CD4-positive, alpha-beta T cell treated with Interleukin-17A for 4 hours (primary cell): ENCODE measurements at regions not wholly inside any gene's neighbourhood (a gene's known extent, or its start where the extent isn't known, plus 50 kb on each side); places are given as distances from the start of the nearest gene placed in this dataset.

Source experiments
- DNase-seq: peaks from one replicate; pipeline ENCODE4 v3.0.0-alpha.2; 2020; ENCODE audit warnings: mixed read lengths

GRCh38 chr2:181252262-181253148 is 204.7 kb upstream of the ITGA4 start:
- DNase-seq: no peak

- DNase-seq: no peak
Measured at GRCh38 chr2:181253438-181253837, 203.7 kb upstream of the ITGA4 start.

GRCh38 chr2:181255651-181256050 is 201.5 kb upstream of the ITGA4 start:
- no peak for DNase-seq

GRCh38 chr2:181258720-181259119 is 198.5 kb upstream of the ITGA4 start:
- DNase-seq: no peak

- no peak for DNase-seq
Measured at GRCh38 chr2:181262782-181263181, 194.4 kb upstream of the ITGA4 start.

- no peak for DNase-seq
Measured at GRCh38 chr2:181264001-181264400, 193.2 kb upstream of the ITGA4 start.

GRCh38 chr2:181264441-181264840 is 192.7 kb upstream of the ITGA4 start:
- DNase-seq: no peak

- no peak for DNase-seq
Measured at GRCh38 chr2:181266614-181267013, 190.6 kb upstream of the ITGA4 start.

- DNase-seq: no peak
Measured at GRCh38 chr2:181268174-181268867, 188.9 kb upstream of the ITGA4 start.

- DNase-seq: no peak
Measured at GRCh38 chr2:181273986-181274385, 183.2 kb upstream of the ITGA4 start.

- DNase-seq: peak; percentile 47
Measured at GRCh38 chr2:181275643-181276070, 181.5 kb upstream of the ITGA4 start.

GRCh38 chr2:181281206-181281832 is 175.9 kb upstream of the ITGA4 start:
- peak; percentile 15 for DNase-seq

- no peak for DNase-seq
Measured at GRCh38 chr2:181285116-181285515, 172.1 kb upstream of the ITGA4 start.

GRCh38 chr2:181289698-181290097 is 167.5 kb upstream of the ITGA4 start:
- no peak for DNase-seq

GRCh38 chr2:181290182-181290581 is 167.0 kb upstream of the ITGA4 start:
- no peak for DNase-seq

- no peak for DNase-seq
Measured at GRCh38 chr2:181294979-181295378, 162.2 kb upstream of the ITGA4 start.

- peak; percentile 64 for DNase-seq
Measured at GRCh38 chr2:181300600-181301291, 156.4 kb upstream of the ITGA4 start.

GRCh38 chr2:181304011-181304844 is 153.0 kb upstream of the ITGA4 start:
- DNase-seq: no peak

- peak; percentile 60 for DNase-seq
Measured at GRCh38 chr2:181305301-181306123, 151.7 kb upstream of the ITGA4 start.

GRCh38 chr2:181306785-181307184 is 150.4 kb upstream of the ITGA4 start:
- DNase-seq: no peak
